Gastroesophageal sphincter (tissue), 4 donors: ENCODE measurements at regions not wholly inside any gene's neighbourhood (a gene's known extent, or its start where the extent isn't known, plus 50 kb on each side); places are given as distances from the start of the nearest gene placed in this dataset.

Experiments used
- ATAC-seq: fragments of 150-250 bp; one replicate; pipeline ENCODE4 v1.9.1; 2016; ENCODE audit warnings: mild to moderate bottlenecking, moderate library complexity
- H3K27ac ChIP-seq, 4 donors: fragments of 200-600 bp; sonication (generic) in 3 of 4; 1 replicate in 3 of 4; 2 replicates in 1 of 4; pipeline ENCODE4 v1.5.1; 2016 to 2019
- H3K27me3 ChIP-seq: fragments of 200-600 bp; sonication (generic); one replicate; pipeline ENCODE4 v1.5.1; 2019
- H3K36me3 ChIP-seq, 2 donors: fragments of 200-600 bp; sonication (generic); one replicate each; pipeline ENCODE4 v1.5.1; 2019; ENCODE audit warnings: control low read depth in 1 of 2
- H3K4me1 ChIP-seq, 3 donors: fragments of 200-600 bp; sonication (generic); 1 replicate in 2 of 3; 2 replicates in 1 of 3; pipeline ENCODE4 v1.5.1; 2016 to 2019; ENCODE audit warnings: control low read depth in 2 of 3
- H3K4me3 ChIP-seq, 2 donors: fragments of 200-600 bp; sonication (generic); one replicate each; pipeline ENCODE4 v1.5.1; 2019; ENCODE audit warnings: mild to moderate bottlenecking in 1 of 2, moderate library complexity in 1 of 2
- H3K9me3 ChIP-seq, 3 donors: fragments of 200-600 bp; sonication (generic); one replicate each; pipeline ENCODE4 v1.5.1; 2017 to 2019; ENCODE audit warnings: control low read depth in 2 of 3
- CTCF ChIP-seq, 4 experiments: fragments of 200-600 bp in 2 of 4; fragments of 450-650 bp in 2 of 4; sonication (generic) in 1 of 4; IDR thresholded peaks; one replicate each; pipeline ENCODE4 v1.5.1; 2017 to 2019; ENCODE audit warnings: antibody characterized with exemption in 4 of 4, mild to moderate bottlenecking in 2 of 4, moderate library complexity in 2 of 4
- EP300 ChIP-seq: sonication (generic); formaldehyde crosslinking; IDR thresholded peaks from one replicate; pipeline ENCODE4 v1.6.1; 2017; ENCODE audit warnings: antibody characterized with exemption, mild to moderate bottlenecking
- POLR2A ChIP-seq, 2 donors: fragments of 450-650 bp; IDR thresholded peaks; one replicate each; pipeline ENCODE4 v1.6.1; 2017; ENCODE audit warnings: antibody characterized with exemption in 2 of 2, mild to moderate bottlenecking in 2 of 2, moderate library complexity in 1 of 2
- POLR2AphosphoS5 ChIP-seq: sonication (generic); formaldehyde crosslinking; IDR thresholded peaks from one replicate; pipeline ENCODE4 v1.6.1; 2017; ENCODE audit warnings: antibody characterized with exemption
- WGBS, 2 donors: methylation state at CpG; one replicate each; pipeline ENCODE4 v1.1.5; 2018; ENCODE audit warnings: low coverage in 1 of 2; 5-methylcytosine and 5-hydroxymethylcytosine counted together

GRCh38 chr2:17287183-17287582 is 231.1 kb downstream of the RAD51AP2 start:
- Histone ChIP-seq H3K4me1 (no peaks in the 10 kb centered on the region), H3K27ac (no peak overlapping the region), H3K9me3 (no peaks in the 10 kb centered on the region), H3K27me3 (no peaks in the 10 kb centered on the region), H3K36me3 (no peaks in the 10 kb centered on the region), H3K4me3 (no peak overlapping the region)
- WGBS, 2 donors, result 14 to 22% methylated on average over 1 of the region's 1 CpG
- no peak for ATAC-seq
- no peak for TF ChIP-seq EP300
- TF ChIP-seq CTCF (IDR thresholded peaks at IDR 0.05), result no peak
- TF ChIP-seq POLR2AphosphoS5, result no peak
- no peak for TF ChIP-seq POLR2A (IDR thresholded peaks at IDR 0.05)

- Histone ChIP-seq H3K4me1 (no peaks in the 10 kb centered on the region), H3K4me3 (no peak overlapping the region), H3K27ac (no peak overlapping the region), H3K27me3 (no peaks in the 10 kb centered on the region), H3K36me3 (no peaks in the 10 kb centered on the region), H3K9me3 (no peaks in the 10 kb centered on the region)
- TF ChIP-seq POLR2AphosphoS5, result no peak
- no peak for TF ChIP-seq EP300
- no peak for TF ChIP-seq CTCF (IDR thresholded peaks at IDR 0.05)
- TF ChIP-seq POLR2A (IDR thresholded peaks at IDR 0.05), result no peak
- 80 to 82% methylated on average over 5 of the region's 5 CpGs for WGBS, 2 donors
- ATAC-seq, result no peak
These were observed 235.4 kb downstream of the RAD51AP2 start for GRCh38 chr2:17282826-17283225.

- no peak overlapping the region for H3K4me3 ChIP-seq
- H3K9me3 ChIP-seq, result no peaks in the 10 kb centered on the region
- TF ChIP-seq POLR2AphosphoS5 (no peak), POLR2A (IDR thresholded peaks at IDR 0.05) (no peak), CTCF (IDR thresholded peaks at IDR 0.05) (no peak), EP300 (no peak)
- no peak overlapping the region for H3K27ac ChIP-seq
- WGBS, 2 donors, result 100% methylated on average over 1 of the region's 1 CpG
- H3K36me3 ChIP-seq, result no peaks in the 10 kb centered on the region
- no peaks in the 10 kb centered on the region for H3K27me3 ChIP-seq
- H3K4me1 ChIP-seq, result no peaks in the 10 kb centered on the region
- no peak for ATAC-seq
These were observed 236.0 kb downstream of the RAD51AP2 start for GRCh38 chr2:17282245-17282644.

GRCh38 chr2:17276220-17276619 is 242.0 kb downstream of the RAD51AP2 start:
- Histone ChIP-seq H3K4me1 (no peaks in the 10 kb centered on the region), H3K4me3 (no peak overlapping the region), H3K9me3 (peaks cover 0 to 6% (median 0%) of the 10 kb centered on the region in 3 donors), H3K27ac (no peak overlapping the region), H3K27me3 (no peaks in the 10 kb centered on the region), H3K36me3 (no peaks in the 10 kb centered on the region)
- no peak for ATAC-seq
- TF ChIP-seq EP300 (no peak), POLR2A (IDR thresholded peaks at IDR 0.05) (no peak), CTCF (IDR thresholded peaks at IDR 0.05) (no peak), POLR2AphosphoS5 (no peak)
- WGBS, 2 donors, result 92 to 100% methylated on average over 1 of the region's 1 CpG

- ATAC-seq, result no peak
- TF ChIP-seq POLR2A (IDR thresholded peaks at IDR 0.05), result no peak
- TF ChIP-seq EP300, result no peak
- no peak for TF ChIP-seq POLR2AphosphoS5
- TF ChIP-seq CTCF (IDR thresholded peaks at IDR 0.05), result no peak
These were observed 245.4 kb downstream of the RAD51AP2 start for GRCh38 chr2:17272652-17273525.

More at GRCh38 chr2:17272652-17273525, 245.4 kb downstream of the RAD51AP2 start:
- Histone ChIP-seq H3K9me3 (peaks cover 0 to 6% (median 0%) of the 10 kb centered on the region in 3 donors), H3K4me1 (no peaks in the 10 kb centered on the region), H3K27ac (no peak overlapping the region), H3K4me3 (no peak overlapping the region), H3K27me3 (no peaks in the 10 kb centered on the region), H3K36me3 (no peaks in the 10 kb centered on the region)
- 39 to 49% methylated on average over 7 of the region's 8 CpGs for WGBS, 2 donors
